NCI-H1048 (cell line): ENCODE measurements at regions not wholly inside any gene's neighbourhood (a gene's known extent, or its start where the extent isn't known, plus 50 kb on each side); places are given as distances from the start of the nearest gene placed in this dataset.

Experiments used
- DNase-seq: peaks from one replicate; lab custom pipeline; 2025; lab: John Stamatoyannopoulos, UW

- no peak for DNase-seq
These were observed 53.6 kb upstream of the NT5E start for GRCh38 chr6:85396159-85396808.

GRCh38 chr6:85395746-85396145 is 54.1 kb upstream of the NT5E start:
- DNase-seq, result no peak

- DNase-seq, result no peak
These were observed 54.9 kb upstream of the NT5E start for GRCh38 chr6:85394853-85395538.

GRCh38 chr6:85394199-85394598 is 55.7 kb upstream of the NT5E start:
- DNase-seq, result no peak

GRCh38 chr6:85392379-85392778 is 57.5 kb upstream of the NT5E start:
- no peak for DNase-seq

GRCh38 chr6:85390775-85391174 is 59.1 kb upstream of the NT5E start:
- DNase-seq, result no peak

GRCh38 chr6:85390105-85390728 is 59.7 kb upstream of the NT5E start:
- DNase-seq, result no peak

GRCh38 chr6:85389151-85389797 is 60.6 kb upstream of the NT5E start:
- no peak for DNase-seq

- no peak for DNase-seq
These were observed 61.4 kb upstream of the NT5E start for GRCh38 chr6:85388531-85388930.

GRCh38 chr6:85385636-85386315 is 64.1 kb upstream of the NT5E start:
- no peak for DNase-seq

GRCh38 chr6:85383042-85383441 is 66.8 kb upstream of the NT5E start:
- no peak for DNase-seq

GRCh38 chr6:85382541-85382940 is 67.3 kb upstream of the NT5E start:
- no peak for DNase-seq

GRCh38 chr6:85372915-85373270 is 77.0 kb upstream of the NT5E start:
- no peak for DNase-seq

- no peak for DNase-seq
These were observed 77.5 kb upstream of the NT5E start for GRCh38 chr6:85372188-85372914.

- DNase-seq, result no peak
These were observed 81.3 kb upstream of the NT5E start for GRCh38 chr6:85368631-85369030.

- no peak for DNase-seq
These were observed 85.5 kb upstream of the NT5E start for GRCh38 chr6:85364344-85364743.

GRCh38 chr6:85363870-85364269 is 86.0 kb upstream of the NT5E start:
- no peak for DNase-seq

GRCh38 chr6:85362652-85363310 is 87.1 kb upstream of the NT5E start:
- DNase-seq, result no peak

- DNase-seq, result no peak
These were observed 88.3 kb upstream of the NT5E start for GRCh38 chr6:85361643-85362014.

- DNase-seq, result no peak
These were observed 88.9 kb upstream of the NT5E start for GRCh38 chr6:85360794-85361642.
